ENCODE measurements at regions not wholly inside any gene's neighbourhood (a gene's known extent, or its start where the extent isn't known, plus 50 kb on each side); places are given as distances from the start of the nearest gene placed in this dataset.

- no peak for TF ChIP-seq CTCF (conservative IDR thresholded peaks at IDR 0.05; ENCODE audit: low read depth, low read length)
- DNase-seq (ENCODE audit: low read depth) = no peak
- H3K4me3 ChIP-seq (ENCODE audit: low read length) = no peak overlapping the region
These were observed 62.6 kb downstream of the ZIC1 start for GRCh38 chr3:147471741-147472140.

GRCh38 chr3:147472846-147473245, 63.7 kb downstream of the ZIC1 start:
- no peak for TF ChIP-seq CTCF (conservative IDR thresholded peaks at IDR 0.05; ENCODE audit: low read depth, low read length)
- no peak for DNase-seq (ENCODE audit: low read depth)
- H3K4me3 ChIP-seq (ENCODE audit: low read length) = no peak overlapping the region

GRCh38 chr3:147483145-147483544, 74.0 kb downstream of the ZIC1 start:
- TF ChIP-seq CTCF (conservative IDR thresholded peaks at IDR 0.05; ENCODE audit: low read depth, low read length) = no peak
- no peak overlapping the region for H3K4me3 ChIP-seq (ENCODE audit: low read length)
- no peak for DNase-seq (ENCODE audit: low read depth)

DNA sequence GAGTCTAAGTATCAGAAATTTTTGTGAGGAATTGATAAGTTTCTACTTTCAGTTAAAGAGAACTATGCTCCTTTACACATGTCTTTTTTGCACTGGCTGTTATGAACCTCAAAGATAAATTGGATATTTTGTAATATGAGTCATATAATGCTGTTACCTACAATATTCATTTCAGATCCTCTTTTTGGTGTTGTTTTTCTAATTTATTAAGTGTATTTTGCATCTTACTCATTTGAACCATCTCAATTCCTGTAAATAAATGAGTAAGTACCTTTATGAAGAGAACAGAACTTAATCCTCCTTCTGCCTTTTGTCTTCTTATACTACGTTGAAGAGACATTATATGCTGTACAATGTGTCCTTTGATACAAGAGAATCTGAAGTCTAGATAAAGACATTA, 74.4 kb downstream of the ZIC1 start:
- no peak for DNase-seq (ENCODE audit: low read depth)
- no peak overlapping the region for H3K4me3 ChIP-seq (ENCODE audit: low read length)
- no peak for TF ChIP-seq CTCF (conservative IDR thresholded peaks at IDR 0.05; ENCODE audit: low read depth, low read length)

DNA sequence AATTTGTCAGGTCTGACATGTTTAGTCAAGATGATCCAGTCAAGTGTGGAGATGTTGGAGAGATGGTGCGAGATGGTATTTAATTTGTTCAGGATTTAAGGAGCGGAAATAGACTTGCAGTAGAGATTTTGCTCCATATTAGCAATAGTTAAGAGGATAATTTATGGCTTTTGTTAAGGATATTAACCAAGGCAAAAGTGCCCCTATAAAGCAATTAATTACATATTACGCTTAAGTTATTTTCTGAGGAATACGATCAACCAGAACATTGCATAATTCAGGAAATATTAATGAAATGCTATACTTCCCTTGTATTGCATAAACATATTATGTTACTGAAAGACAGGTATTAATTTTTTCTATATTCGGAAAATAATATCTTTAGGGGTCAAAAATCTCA, 83.9 kb downstream of the ZIC1 start:
- H3K4me3 ChIP-seq (ENCODE audit: low read length) = no peak overlapping the region
- no peak for TF ChIP-seq CTCF (conservative IDR thresholded peaks at IDR 0.05; ENCODE audit: low read depth, low read length)
- DNase-seq (ENCODE audit: low read depth) = peak; percentile 32

- no peak for DNase-seq (ENCODE audit: low read depth)
- no peak overlapping the region for H3K4me3 ChIP-seq (ENCODE audit: low read length)
- no peak for TF ChIP-seq CTCF (conservative IDR thresholded peaks at IDR 0.05; ENCODE audit: low read depth, low read length)
These were observed 84.5 kb downstream of the ZIC1 start for GRCh38 chr3:147493666-147494065.

DNA sequence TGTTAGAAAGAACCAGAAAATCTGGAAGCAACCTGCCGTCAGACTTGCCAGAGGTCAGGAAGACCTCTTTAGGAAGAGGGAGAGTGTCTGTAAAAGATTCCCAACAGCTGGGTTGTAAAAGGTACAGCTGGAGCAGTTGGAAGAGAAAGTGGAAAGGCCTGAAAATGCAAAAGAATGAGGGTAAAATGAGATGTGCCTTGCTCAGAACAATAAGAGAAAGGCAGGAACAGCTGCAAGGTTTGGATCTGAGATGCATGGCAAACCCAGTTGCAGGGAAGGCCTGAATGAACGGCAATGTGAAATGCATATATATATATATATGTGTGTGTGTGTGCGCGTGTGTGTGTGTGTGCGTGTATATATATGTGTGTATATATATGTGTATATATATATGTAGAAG, 88.1 kb downstream of the ZIC1 start:
- no peak for DNase-seq (ENCODE audit: low read depth)
- no peak overlapping the region for H3K4me3 ChIP-seq (ENCODE audit: low read length)
- TF ChIP-seq CTCF (conservative IDR thresholded peaks at IDR 0.05; ENCODE audit: low read depth, low read length) = no peak
